ENCODE measurements at regions not wholly inside any gene's neighbourhood (a gene's known extent, or its start where the extent isn't known, plus 50 kb on each side); places are given as distances from the start of the nearest gene placed in this dataset.

DNA sequence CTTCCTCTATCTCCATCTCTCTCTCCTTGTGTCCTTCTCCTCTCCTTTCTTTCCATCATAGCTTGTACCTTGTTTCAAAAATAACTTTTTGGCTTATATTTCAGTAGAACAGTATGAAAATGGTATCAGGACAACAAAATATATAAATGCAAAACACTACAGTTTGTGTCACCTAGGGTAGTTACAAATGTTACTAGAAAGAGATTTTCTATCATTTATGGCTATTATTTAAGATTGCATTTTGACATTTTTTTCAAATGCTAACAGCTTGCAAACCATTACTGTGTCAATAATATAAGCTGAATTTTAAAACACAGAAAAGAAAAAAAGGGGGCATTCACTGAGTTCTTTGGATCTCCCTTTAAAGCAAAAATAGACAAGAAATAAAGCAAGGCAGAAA lies 392.3 kb upstream of the LRRC4C start:
- FAIRE-seq, result no peak

GRCh38 chr11:41861838-41862237 lies 402.4 kb upstream of the LRRC4C start:
- no peak for DNase-seq (ENCODE audit: low spot score)
- no peak for FAIRE-seq

More for the DNA sequence above, 392.3 kb upstream of the LRRC4C start:
- no peak for DNase-seq (ENCODE audit: low spot score)

DNA sequence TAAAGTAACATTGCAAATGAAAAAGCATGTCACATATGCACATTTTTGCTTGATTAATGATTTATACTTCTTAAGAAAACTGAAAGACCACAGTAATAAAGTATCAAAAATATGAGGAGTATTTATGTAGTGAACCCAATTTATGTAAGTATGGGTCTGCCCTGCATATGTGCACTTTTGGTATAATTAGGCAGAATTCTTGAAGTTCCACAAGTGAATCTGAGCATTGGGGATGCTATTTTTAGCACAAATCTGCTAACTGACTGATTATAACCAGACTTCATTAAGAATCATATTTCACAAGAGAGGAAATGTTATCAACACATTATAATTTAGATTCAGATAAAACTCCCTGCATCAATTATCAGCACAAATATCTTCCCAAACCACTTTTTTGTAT lies 407.1 kb upstream of the LRRC4C start:
- FAIRE-seq, result no peak

DNA sequence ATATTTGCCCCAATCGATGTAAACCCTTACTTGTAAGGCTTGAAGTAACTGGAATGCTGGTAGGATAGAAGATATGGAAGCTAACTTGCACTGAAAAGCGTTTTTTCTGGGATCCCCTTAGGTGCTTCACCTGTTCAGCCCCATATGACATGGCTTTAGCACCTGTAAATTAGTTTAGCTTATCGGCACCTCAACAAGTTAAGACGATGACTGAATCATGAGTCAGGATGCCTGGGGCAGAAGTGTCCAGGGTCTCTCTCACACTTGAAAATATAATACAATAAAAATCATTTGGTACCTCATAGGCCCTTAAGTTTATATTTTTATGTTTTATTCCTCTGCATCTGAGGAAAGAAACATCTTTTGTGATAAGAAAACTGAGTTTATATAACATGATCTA lies 409.2 kb upstream of the LRRC4C start:
- FAIRE-seq (no peak), DNase-seq (ENCODE audit: low spot score) (no peak)

More for the DNA sequence above, 407.1 kb upstream of the LRRC4C start:
- DNase-seq (ENCODE audit: low spot score), result no peak

DNA sequence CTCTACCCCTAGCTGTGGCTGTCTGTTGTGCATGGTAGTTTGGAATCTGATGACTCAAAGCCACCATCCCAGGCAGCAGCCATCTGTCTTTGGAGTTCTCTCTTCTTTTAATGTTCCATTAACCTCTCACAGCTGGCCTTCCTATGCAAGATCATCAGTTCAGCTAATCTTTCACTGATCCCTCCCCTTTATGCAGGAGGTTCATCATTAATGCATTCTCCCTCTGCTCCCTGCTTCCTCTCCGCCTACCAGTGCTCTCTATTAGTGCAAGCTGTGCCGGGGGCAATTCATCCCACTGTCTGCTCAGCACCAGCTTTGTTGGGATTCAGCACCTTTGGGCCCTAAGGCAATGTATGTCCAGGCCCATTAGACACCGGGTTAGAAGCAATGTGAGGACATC lies 413.0 kb upstream of the LRRC4C start:
- FAIRE-seq (no peak), DNase-seq (ENCODE audit: low spot score) (no peak)

GRCh38 chr11:41872870-41873269 lies 413.4 kb upstream of the LRRC4C start:
- DNase-seq (ENCODE audit: low spot score) (no peak), FAIRE-seq (no peak)

GRCh38 chr11:41878095-41878494 lies 418.6 kb upstream of the LRRC4C start:
- DNase-seq (ENCODE audit: low spot score) (no peak), FAIRE-seq (no peak)

GRCh38 chr11:41879214-41879613 lies 419.8 kb upstream of the LRRC4C start:
- FAIRE-seq (no peak), DNase-seq (ENCODE audit: low spot score) (peak; percentile 70)

DNA sequence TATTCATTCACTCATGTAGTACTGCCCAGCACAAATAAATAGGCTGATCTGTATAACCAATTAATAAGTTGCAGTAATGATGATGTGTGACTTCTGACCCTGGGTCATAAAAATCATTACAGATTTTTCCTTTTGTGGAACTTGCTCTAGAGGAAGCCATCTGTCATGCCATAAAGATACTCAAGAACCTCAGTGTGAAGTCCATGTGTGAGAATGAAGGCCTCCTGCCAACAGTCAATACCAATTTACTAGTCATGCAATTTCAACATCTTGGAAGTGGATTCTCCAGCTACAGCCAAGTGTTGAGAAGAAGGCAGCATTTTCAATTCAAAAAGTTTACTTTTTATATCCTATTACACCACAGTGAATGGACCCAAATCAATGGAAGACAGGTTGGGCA lies 435.6 kb upstream of the LRRC4C start:
- DNase-seq (ENCODE audit: low spot score) (no peak), FAIRE-seq (no peak)

DNA sequence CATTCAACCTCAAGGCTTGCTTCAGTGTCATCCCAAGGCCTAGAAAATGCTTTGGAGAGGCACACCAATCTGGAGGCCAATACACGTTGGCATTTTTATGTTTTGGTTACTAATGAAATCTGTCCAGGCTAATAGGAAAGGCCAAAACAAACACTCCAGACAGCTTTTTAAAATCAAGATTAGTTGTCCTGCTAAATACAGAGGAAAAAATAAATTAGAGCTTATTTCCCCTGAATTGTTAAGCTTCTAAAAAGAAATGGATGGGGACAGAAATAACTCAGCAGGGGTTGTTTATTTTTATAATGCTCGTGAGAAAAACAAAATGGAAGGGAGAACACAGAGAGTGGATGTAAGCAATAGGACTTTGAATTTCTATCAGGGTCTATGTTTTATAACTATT lies 438.5 kb upstream of the LRRC4C start:
- DNase-seq (ENCODE audit: low spot score) (no peak), FAIRE-seq (no peak)

GRCh38 chr11:41917900-41918299 lies 458.4 kb upstream of the LRRC4C start:
- no peak for FAIRE-seq
- DNase-seq (ENCODE audit: low spot score), result no peak

GRCh38 chr11:41920374-41920773 lies 460.9 kb upstream of the LRRC4C start:
- DNase-seq (ENCODE audit: low spot score) (no peak), FAIRE-seq (no peak)

DNA sequence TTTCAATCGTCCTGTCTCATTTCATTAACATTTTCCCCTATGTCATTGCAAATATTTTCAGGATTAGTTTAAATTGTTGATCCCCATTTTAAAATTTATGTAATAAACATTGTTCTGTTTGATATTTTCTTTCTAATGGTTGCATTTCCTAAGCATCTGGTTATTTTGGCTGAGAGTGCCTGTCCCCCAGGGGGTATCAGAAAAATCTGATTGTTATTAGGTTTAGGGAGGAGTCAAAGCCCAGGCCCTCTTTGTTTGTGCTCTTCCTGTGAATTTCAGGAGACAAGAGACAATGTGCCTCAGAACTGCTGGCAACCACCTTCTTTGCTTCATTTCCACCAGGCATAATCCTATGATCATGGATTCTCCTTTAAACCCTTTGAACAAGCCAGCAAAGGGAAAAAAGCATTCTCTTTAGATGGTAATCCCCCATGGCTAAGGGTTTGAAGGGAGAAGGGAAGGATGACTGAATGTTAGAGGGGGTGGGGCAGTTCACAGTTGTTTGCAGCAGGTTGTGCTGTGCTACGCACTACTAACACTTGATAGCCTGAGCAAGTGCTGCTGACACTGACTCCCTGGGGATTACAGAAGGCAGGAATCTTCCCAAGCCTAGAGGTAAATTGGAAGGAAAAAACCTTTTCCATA lies 462.4 kb upstream of the LRRC4C start:
- DNase-seq (ENCODE audit: low spot score) (no peak), FAIRE-seq (no peak)

DNA sequence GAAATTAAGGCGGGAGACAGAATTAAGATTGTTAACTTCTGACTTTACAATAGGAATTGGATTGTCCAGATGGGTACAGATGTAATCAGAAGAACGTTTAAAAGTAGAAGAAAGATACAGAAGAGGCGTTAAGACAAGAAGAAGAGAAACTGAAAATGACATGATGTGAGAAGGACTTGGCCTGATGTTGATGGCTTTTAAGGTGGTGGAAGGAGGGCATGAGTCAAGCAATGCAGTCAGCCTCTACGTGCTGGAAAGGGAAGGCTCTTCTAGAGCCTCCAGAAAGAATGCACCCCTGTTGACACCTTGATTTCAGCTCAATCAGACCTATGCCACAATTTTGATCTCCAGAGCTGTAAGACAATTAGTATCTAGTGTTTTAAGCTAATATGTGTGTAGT lies 466.9 kb upstream of the LRRC4C start:
- DNase-seq (ENCODE audit: low spot score), result no peak
- FAIRE-seq, result no peak

GRCh38 chr11:41935241-41935640 lies 475.8 kb upstream of the LRRC4C start:
- FAIRE-seq (no peak), DNase-seq (ENCODE audit: low spot score) (no peak)

DNA sequence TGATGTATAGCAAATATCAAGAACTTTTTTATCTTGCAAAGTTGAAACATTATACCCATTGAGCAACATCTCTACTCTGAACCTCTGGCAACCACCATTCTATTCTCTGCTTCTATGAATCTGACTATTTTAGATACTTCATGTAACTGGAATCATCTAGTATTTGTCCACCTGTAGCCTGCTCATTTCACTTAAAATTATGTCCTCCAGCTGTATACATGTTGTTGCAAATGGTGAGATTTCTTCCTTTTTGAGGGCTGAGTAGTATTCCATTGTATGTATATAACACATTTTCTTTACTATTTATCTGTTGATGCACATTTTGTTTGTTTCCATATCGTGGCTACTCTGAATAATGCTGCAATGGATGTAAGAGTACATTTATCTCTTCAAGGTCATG lies 476.3 kb upstream of the LRRC4C start:
- DNase-seq (ENCODE audit: low spot score) (no peak), FAIRE-seq (no peak)

DNA sequence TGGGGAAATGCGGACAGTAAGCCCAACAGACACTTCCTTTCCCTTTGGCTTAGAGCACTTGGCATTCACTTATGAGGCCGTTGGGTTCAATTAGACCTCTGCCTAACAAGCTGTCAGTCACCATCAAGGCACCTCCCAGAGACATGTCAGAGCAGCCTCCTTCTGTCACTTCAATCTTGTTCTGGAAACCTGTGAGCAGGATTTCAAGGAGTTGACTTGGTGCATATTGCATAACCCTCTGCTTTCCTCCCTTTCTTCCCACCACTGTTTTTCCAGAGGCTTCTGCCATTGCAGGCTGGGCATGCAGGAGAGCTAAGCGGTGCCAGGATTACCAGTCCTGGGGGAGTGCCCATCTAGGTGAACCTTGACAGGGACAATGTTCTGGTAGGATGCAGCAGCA lies 484.2 kb upstream of the LRRC4C start:
- DNase-seq (ENCODE audit: low spot score) (no peak), FAIRE-seq (no peak)

- FAIRE-seq (no peak), DNase-seq (ENCODE audit: low spot score) (no peak)
Observed at GRCh38 chr11:41947392-41947791, 487.9 kb upstream of the LRRC4C start.

DNA sequence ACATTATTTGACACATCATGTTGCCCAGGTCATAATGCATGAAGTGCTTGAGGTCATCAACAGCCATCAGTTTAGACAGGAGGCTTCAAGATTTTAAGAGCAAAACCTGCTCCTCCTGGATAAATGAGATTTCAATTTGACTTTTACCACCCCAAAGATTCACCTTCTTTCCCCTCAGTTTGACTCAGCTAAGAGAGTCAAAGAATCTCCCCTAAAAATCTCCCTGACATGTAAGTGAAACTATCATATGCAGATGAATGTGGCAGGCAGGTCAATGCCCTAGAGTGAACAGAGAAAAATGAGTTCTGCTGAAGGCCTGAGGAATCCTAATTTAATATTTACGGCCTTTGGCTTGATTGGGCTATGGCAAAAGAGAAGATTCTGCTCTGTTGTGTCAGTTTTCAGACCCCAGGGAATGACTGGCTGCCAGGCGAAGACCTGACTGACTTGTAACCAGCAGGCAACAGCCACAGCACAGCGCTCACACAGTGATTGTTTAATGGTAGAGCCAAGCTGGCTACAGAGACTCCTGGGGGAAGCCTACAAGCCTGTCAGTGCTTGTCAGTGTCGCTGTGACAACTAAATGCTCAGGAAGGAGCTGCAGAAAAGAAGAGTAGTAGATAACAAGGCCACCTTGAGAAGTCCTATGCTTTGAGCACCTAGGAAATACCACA lies 491.2 kb upstream of the LRRC4C start:
- DNase-seq (ENCODE audit: low spot score), result no peak
- no peak for FAIRE-seq

DNA sequence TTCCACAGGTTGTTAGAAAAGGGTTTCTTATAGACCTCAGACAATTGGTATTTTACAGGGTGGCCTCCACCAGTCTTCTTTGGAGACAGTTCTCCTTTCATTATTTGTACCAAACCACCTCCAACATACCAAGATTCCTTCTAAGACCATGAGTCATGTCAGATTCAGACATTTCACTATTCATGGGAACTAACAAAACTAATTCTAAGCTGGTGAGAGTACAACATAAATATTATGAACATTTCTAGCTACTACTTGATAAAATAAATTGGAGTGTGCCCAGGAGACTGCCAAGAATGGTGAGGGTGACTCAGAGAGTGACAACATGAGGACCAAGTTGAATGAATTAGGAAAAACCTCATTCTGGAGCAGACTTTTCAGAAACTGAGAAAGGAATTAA lies 494.6 kb upstream of the LRRC4C start:
- no peak for FAIRE-seq

GRCh38 chr11:41955066-41955465 lies 495.6 kb upstream of the LRRC4C start:
- DNase-seq (ENCODE audit: low spot score) (no peak), FAIRE-seq (no peak)

More for the DNA sequence above, 494.6 kb upstream of the LRRC4C start:
- DNase-seq (ENCODE audit: low spot score), result no peak

GRCh38 chr11:41955635-41956400 lies 496.4 kb upstream of the LRRC4C start:
- FAIRE-seq (no peak), DNase-seq (ENCODE audit: low spot score) (no peak)

GRCh38 chr11:41963406-41963805 lies 504.0 kb upstream of the LRRC4C start:
- FAIRE-seq (no peak), DNase-seq (ENCODE audit: low spot score) (no peak)
